SIG-M5 treated with dmso at 0.1 percent for 504 hours (cell line): ENCODE measurements at regions not wholly inside any gene's neighbourhood (a gene's known extent, or its start where the extent isn't known, plus 50 kb on each side); places are given as distances from the start of the nearest gene placed in this dataset.
"Not testable (repeated sequence)": the region's sequence is repeated elsewhere in the genome, so short reads cannot be mapped to it uniquely, and the experiment has no call there.

Source experiments
- DNase-seq: peaks from one replicate; lab custom pipeline; 2025; ENCODE audit not compliant: unreplicated experiment; lab: John Stamatoyannopoulos, UW

DNA sequence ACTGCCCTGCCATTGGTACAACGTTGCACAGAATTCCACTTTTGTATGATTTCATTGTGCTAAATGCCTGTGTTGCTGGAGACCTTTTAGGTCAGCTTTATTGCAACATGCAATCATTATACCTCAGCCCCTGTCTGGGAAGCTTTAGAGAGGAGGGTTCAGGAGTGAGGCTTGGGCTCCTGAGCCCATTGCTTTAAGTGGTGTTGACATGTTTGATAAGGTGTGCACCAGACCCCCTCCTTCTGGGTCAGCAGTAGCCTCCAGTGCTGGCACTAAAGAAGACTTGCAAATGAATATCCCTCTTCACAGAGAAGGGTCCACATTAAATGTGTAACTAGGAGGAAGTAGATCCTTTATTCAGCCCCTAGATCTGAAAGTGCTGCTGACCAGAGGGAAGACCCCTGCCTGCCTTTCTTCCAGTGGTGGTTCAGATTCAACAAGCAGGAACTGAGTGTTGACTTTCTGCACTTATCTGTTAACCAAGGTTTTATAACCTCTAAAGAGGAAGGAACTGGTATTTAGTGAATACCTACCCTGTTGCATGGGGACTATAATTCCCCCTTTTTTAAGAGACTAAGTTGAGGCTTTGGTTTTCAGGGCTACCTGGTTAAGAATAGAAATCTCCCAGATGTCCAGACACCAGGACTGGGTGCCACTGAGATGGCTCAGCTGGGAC lies 369.4 kb upstream of the IGFBP3 start:
- DNase-seq: no peak

DNA sequence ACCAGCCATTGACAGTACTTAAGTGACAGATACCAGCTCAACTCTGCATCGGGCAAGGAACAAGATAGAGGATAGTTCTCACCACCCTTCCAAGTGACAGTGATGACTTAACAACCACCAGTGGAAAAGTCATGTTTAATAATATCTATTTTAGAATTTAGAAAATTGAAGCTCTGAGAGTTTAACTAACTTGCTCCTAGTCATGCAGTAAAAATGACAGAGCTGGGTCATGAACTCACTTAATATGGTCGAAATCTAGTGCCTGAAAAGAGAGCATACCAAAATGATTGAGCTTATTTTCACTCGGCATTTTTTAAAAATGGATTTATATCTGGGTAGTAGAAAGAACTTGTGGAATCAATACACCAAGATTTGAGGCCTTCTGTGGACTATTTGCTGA lies 367.8 kb upstream of the IGFBP3 start:
- DNase-seq: no peak

DNA sequence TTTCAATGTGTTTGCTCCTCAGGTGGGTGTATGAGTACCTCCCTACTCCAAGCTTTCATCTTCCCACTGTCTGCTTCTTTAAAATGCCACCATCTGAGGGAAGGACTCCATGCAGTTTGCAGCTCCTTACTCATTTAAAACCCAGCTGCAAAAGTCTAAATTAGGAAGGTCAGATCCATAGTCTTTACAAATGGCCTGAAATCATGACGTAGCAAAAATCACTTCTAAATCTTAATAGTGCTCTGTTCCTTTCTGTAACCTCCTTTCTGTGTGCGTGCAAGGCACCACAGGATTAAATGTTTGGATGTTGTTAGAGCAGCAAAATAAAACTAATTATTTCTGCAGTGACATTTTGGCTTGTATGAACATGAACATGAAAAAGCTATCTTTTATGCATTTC lies 366.9 kb upstream of the IGFBP3 start:
- DNase-seq: no peak

DNA sequence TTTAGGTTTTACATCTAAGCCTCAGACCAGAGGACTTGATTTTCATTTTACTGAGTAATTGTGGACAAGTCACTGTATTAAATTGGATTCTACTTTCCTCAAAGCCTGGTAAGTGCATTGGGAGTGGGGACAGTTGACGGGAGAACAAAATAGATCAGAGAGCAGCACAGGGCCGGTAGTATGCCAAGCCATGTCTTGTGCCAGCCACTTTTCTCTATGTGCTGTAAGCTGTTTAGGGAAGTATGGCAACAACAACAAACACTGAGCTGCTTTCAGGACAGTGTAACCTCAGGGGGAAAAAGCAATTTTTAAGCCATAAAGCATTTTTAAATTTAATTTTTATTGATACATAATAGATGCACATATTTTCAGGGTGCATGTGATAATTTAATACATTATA lies 365.9 kb upstream of the IGFBP3 start:
- no peak for DNase-seq

DNA sequence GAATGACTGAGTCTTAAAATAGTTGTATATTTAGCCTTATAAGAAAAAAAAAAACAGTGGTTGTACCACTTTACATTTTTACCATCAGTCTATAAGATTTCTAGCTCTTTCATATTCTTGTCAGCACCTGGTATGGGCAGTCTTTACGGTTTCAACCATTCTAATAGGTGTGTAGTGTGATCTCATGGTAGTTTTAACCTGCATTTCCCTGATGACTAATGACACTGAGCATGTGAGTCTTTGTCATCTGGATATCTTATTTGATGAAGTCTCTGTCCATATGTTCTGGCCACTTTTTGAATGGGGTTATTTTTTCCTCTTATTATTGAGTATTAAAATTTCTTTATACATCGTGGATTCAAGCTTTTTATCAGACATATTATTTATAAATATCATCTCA lies 365.3 kb upstream of the IGFBP3 start:
- DNase-seq: no peak

DNA sequence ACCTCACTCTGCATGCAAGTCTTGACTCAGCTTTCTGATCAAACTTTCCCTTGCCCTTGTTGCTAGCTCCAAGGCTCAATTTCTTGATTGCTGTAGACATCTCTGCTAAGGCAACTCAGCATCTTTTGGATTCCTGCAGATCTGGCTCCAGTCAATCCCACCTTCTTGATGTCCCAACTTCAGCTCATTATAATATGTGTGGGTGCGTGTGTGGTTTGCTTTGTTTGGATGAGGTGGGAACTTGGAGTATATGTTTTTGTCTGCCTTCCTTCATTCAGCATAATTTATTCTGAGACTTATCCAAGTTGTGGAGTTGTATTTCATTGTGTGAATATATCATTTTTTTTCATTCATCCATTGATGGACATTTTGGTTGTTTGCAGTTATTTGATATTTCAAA lies 364.8 kb upstream of the IGFBP3 start:
- DNase-seq: no peak

DNA sequence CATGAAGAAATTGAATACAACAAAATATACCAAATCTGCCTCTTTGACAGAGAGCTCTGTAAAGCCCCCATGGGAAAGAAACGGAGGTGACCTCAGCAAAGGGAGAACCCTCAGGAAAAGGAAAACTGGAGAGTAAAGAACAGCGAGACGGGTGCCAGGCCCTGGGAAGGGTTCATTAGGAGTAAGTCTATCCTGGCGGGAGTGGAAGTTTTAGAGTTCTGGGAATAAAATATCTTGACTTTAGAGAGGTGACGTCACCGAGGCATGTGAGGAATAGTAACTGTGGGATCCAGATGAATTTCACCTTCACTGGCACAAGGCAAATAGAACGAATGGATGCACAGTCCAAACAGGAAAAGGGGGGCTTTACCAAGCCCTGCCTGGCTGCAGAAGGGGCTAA lies 362.8 kb upstream of the IGFBP3 start:
- DNase-seq: no peak

DNA sequence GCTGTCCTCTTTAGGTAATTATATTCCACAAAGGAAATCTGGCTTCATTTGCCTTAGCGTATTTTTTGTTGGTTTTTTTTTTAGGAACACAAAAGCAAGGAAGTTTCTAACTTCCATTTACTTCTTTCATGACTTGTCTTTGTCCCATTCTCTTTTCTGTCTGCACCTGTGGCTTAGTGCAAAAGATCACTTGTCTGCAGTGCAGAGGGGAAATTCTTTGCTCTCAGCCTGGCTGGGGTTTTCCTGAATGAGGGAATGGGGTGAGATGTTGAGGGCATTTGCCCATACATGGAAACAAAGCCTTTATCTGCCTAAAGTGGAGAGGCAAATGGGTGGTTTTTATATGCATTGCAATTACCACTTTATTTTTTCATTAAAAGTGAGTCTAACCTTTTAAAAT lies 361.1 kb upstream of the IGFBP3 start:
- no peak for DNase-seq

DNA sequence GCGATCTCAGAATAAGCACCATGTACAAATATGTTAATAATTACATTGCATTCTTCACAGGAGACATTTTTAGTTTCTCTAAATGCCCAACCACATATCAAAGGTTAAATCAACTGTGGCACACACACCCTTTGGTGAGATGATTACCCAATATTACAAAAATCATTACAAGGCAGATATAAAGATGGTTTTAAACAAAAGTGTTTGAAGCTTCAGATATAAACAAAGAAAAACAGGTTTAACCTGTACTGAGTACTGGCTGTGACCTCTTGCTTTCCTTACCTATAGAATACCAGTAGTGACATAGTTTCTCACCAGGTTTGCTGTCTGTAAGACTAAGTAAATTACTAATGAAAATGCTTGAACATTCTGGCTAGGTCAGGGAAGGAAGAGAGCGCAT lies 360.0 kb upstream of the IGFBP3 start:
- peak; percentile 79 for DNase-seq

DNA sequence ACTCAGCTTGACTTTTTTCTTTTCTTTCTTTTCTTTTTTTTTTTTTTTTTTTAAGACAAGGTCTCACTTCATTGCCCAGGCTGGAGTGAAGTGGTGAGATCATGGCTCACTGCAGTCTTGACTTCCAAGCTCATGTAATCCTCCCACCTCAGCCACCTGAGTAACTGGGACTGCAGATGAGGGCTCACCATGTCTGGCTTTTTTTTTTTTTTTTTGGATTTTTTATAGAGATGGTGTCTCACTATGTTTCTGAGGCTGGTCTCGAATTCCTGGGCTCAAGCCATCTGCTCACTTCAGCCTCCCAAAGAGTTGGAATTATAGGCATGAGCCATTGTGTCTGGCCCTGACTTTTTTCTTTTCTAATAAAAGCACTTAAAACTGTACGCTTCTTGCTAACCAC lies 358.2 kb upstream of the IGFBP3 start:
- no peak for DNase-seq

DNA sequence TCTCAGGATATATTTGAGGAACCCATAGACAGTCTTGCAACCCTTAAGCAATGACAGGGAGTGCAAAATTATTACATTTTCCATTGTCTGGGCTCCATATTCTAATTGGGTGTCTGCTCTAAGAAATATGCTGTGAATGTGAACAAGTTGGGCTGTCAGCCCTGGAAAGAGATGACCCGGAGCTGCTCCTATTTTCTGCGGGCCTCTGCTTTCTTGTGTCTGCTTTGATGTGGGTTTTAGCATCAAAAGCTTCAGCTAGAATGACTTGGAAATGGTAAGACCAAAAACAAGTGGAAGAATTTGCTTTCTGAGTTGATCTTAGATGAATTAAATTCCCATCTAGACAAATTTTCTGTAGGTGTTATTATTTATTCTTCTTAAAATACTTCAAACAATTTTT lies 343.6 kb upstream of the IGFBP3 start:
- DNase-seq: no peak

DNA sequence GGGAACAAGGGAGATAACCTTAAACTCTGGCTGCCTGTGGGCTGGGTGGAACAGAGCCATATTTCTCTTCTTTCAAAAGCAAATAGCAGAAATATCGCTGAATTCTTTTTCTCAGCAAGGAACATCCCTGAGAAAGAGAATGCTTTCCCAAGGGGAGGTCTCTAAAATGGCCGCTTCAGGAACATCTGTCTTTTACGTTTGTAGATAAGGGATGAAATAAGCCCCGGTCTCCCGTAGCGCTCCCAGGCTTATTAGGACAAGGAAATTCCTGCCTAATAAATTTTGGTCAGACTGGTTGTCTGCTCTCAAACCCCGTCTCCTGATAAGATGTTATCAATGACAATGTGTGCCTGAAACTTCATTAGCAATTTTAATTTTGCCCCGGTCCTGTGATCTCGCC lies 340.6 kb upstream of the IGFBP3 start:
- DNase-seq: not testable (repeated sequence)

DNA sequence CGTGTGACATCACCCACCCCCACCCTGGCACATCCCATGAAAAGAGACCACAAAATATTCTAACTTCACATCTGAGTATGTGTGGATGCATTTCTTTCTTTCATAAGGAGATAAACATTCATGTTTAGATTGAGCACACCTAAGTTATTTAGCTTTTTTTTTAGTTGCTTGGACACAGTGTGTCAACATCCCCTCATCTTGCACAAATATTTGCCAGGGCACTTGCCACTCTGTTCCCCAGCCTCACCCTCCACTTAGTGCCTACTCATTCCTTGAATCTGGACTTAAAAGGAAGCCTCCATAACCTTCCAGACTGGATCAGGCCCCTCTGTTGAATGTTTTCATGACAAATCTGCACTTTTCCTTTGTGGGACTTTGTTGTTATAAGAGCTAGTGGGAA lies 338.9 kb upstream of the IGFBP3 start:
- DNase-seq: peak; percentile 21

DNA sequence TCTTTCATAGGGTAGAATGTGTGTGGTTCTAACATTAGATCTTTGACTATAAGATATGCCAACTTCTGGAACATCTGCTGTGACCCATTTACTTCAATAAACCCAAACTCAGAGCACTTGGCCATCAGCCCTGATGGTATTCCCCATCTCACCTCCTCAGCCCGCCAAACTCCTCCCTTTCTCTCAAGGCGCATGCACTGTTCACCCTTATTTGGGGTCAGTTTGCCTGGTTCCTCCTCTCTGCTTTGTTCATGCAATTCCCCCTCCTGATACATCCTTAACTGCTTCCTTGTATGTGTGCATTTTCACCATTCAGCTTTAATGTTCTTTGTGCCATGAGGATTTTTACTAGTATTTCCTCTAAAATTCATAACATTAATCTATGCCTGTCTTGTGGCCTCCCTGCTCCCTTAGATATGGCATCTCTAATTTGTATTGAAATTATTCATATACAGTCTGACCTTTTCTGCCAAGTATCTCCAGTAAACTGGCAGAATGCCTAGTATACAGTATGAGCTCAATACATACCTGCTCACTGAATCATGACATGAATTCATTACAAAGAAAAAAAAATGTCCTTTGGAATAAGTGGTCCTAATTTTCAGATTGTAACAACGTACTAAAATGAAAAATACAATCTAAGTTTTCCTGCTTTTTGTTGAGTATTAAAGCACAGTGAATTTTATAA lies 336.8 kb upstream of the IGFBP3 start:
- DNase-seq: no peak

DNA sequence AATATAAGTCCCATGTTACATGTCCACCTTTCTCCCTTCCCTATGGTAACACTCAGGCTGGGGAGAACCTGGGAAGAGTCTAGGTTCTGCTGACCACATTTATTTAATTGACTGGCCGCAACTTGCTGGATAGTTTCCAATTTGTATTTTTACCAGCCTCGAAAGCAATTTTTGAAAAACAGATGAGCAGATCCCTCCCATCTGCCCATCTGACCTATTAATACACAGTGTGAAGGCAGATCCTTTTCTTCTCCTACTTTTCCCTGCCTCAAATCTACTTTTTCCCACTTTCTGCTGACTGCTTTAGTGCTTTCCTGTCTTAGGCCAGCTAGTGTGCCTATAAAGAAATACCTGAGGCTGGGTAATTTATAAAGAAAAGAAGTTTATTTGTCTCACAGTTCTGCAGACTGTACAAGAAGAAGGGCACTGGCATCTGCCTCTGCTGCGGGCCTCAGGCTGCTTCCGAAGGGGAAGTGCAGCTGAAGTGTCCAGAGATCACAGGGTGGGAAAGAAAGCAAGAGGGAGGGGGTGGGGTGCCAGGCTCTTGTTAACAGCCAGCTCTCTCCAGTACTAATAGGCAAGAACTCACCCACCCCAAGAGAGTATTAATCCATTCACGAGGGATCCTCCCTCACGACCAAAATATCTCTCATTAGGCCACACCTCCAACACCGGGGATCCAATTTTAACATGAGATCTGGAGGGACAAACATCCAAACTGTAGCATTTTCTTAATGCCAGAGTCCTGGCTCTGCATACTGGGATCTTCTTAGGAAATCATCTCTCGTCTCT lies 336.0 kb upstream of the IGFBP3 start:
- no peak for DNase-seq

DNA sequence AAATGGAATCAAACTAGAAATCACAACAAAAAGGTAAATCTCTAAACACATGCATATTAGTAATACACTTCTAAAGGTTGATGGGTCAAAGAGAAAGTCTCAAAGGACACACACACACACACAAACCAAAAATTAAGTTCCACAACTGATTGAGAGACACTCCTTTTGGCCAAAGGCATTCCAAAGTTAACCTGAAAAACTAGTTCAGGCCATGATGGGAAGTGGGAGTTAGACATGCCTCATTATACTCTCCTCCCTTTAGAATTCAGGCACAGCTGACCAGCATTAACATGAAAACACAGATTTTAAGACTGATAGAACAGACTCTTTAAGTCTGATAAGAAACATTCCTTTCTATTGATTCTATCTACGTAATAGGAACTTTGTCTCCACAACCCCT lies 332.4 kb upstream of the IGFBP3 start:
- DNase-seq: peak; percentile 36

DNA sequence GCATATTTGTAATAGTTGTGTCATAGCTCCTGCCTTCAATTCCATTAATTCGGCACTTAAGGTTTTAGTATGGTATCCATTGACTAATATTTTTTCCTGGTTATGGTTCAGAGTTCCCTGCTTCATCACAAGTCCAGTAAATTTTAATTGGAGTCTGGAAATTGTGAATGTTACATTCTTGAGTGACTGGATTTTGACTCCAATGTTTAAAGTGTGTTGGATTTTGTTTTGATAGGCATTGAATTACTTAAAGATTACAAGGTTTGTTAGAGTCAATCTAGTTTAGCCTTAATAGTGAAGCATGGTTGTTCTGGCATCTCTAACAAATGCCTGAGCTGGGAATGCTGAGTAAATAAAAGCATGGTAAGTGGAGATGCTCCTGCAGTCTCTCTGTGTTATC lies 326.6 kb upstream of the IGFBP3 start:
- DNase-seq: no peak

DNA sequence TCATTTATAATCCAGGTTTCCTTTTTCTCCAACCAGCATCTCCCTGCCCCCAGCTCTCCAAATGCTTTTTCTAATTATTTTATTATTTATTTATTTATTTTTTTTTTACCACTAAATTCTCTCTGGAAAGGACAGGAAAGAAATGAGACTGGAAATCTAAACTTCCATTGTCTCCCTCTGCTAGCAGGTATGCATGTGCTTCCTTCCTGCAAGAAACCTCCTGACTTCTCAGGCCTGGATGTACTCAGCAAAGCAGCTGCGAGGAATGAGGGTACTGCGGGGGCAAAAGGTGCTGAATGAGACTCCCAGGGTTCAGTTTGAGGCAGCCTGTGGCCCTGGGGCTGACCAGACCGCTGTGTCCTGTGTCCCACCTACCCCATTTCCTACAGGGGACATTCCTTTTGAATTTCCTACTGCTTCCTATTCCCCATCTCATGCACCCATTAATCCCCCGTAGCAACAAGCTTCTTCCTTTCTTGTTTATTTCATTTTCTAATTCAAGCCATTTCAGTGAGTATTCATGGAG lies 324.6 kb upstream of the IGFBP3 start:
- DNase-seq: no peak

DNA sequence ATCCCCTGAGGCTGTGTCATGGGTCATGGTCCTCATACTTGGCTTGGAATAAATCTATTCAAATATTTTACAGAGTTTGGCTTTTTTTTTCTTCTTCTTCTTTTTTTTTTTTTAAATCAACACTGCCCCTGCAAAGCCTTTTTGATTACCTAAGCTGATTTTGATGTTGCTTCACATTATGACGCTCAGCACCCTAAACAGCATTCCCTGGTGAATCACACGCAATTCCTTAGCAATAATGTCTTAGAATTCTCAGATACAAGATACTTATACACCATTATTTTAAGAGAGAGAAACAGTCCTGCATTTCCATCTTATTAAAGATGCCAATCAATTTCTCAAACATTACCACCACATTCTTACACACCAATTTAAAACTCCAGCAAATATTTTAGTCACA lies 323.7 kb upstream of the IGFBP3 start:
- DNase-seq: no peak

DNA sequence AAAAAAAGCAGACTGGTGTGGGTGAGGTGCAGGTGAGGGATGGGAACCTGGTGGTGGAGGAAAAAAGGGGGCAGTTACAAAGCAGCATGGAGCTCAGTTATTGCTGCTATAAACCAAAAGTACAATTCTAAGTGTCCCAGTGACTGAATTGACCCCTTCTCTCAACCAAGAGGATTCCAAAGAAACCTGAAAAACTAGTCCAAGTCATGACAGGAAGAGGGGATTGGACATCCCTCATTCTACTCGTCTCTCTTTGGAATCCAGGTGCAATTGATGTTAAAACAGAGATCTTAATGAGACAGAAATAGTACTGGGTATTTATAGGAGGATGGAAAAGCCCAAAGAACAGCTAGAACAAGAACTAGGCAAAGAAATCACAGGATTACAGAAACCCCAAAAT lies 322.3 kb upstream of the IGFBP3 start:
- DNase-seq: no peak

DNA sequence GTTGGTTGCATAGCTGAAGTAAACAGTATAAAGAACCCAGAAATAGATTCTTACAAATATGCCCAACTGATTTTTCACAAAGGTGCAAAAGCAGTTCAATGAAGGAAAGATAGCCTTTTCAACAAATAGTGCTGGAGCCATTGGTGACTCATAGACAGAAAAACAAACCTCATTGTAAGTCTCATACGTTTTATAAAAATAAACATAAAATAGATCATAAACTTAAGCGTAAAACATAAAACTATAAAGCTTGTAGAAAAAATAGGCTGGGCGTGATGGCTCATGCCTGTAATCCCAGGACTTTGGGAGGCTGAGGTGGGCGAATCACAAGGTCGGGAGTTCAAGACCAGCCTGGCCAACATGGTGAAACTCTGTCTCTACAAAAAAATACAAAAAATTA lies 318.8 kb upstream of the IGFBP3 start:
- no peak for DNase-seq

DNA sequence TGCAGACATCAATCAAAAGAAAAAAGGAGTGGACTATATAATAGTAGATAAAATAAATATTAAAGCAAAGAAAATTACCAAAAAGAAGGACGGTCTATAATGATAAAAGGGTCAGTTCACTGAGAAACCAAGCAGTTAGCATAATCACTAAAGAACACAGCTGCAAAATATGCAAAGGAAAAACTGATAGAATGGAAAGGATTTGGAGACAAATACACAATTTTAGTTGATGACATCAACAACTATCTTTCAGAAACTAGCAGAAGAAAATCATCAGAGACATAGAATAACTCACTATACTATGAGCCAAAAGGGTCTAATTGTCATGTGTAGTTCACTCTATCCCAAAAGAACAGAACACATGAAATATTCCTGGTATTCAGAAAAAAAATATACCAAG lies 316.4 kb upstream of the IGFBP3 start:
- no peak for DNase-seq
